ENCODE measurements at regions not wholly inside any gene's neighbourhood (a gene's known extent, or its start where the extent isn't known, plus 50 kb on each side); places are given as distances from the start of the nearest gene placed in this dataset.

DNA sequence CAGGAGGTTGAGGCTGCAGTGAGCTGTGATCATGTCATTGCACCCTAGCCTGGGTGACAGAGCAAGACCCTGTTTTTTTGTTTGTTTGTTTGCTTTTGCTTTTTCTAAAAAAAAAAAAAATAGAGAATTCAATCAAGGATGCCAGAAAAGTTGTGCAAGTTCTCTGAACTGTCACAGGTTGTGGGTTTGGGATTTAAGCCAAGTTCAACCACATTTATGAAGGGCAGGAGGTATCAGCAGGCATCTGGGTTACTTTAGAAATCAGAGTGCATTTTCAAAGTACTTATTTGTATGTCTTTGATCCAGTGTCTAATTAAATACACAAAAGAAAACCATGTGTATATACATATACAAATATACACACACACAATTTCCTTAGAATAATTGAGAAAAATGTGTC lies 151.2 kb upstream of the MINDY3 start:
- no peak for TF ChIP-seq GATA2 (IDR thresholded peaks at IDR 0.05; ENCODE audit: low read depth, low read length)
- TF ChIP-seq GATA3 (IDR thresholded peaks at IDR 0.05; ENCODE audit: low read depth, low read length): no peak
